Muscle of leg (tissue), 3 donors: ENCODE measurements at regions not wholly inside any gene's neighbourhood (a gene's known extent, or its start where the extent isn't known, plus 50 kb on each side); places are given as distances from the start of the nearest gene placed in this dataset.

ENCODE experiments used
- DNase-seq: peaks from one replicate; pipeline ENCODE4 v3.0.0; 2013
- H3K27ac ChIP-seq: one replicate; pipeline ENCODE4 v1.5.1; 2013; ENCODE audit warnings: mild to moderate bottlenecking, low read length, control low read depth
- H3K27me3 ChIP-seq: one replicate; pipeline ENCODE4 v1.6.1; 2013; ENCODE audit warnings: low read length; ENCODE audit not compliant: control insufficient read depth, insufficient read depth
- H3K36me3 ChIP-seq: one replicate; pipeline ENCODE4 v1.6.1; 2013; ENCODE audit warnings: low read length; ENCODE audit not compliant: control insufficient read depth, insufficient read depth
- H3K4me1 ChIP-seq: one replicate; pipeline ENCODE4 v1.6.1; 2013; ENCODE audit warnings: low read length; ENCODE audit not compliant: control insufficient read depth, insufficient read depth
- H3K4me3 ChIP-seq: one replicate; pipeline ENCODE4 v1.5.1; 2013; ENCODE audit warnings: low read length, control low read depth
- H3K9me3 ChIP-seq: replicated peaks from 2 replicates; pipeline ENCODE4 v1.6.1; 2013; ENCODE audit warnings: low read depth, low read length; ENCODE audit not compliant: control insufficient read depth
- WGBS: methylation state at CpG from one replicate; pipeline ENCODE4 v1.1.5; 2013; ENCODE audit warnings: missing lambda C conversion rate; ENCODE audit not compliant: insufficient coverage; 5-methylcytosine and 5-hydroxymethylcytosine counted together

GRCh38 chr14:83309833-83310232 is 1776.2 kb upstream of the SEL1L start:
- DNase-seq, result no peak
- WGBS, result 88% methylated on average over 2 of the region's 3 CpGs
- Histone ChIP-seq H3K27ac (no peak overlapping the region), H3K27me3 (no peaks in the 10 kb centered on the region), H3K4me3 (no peak overlapping the region), H3K36me3 (no peaks in the 10 kb centered on the region), H3K4me1 (no peaks in the 10 kb centered on the region), H3K9me3 (no peaks in the 10 kb centered on the region)

DNA sequence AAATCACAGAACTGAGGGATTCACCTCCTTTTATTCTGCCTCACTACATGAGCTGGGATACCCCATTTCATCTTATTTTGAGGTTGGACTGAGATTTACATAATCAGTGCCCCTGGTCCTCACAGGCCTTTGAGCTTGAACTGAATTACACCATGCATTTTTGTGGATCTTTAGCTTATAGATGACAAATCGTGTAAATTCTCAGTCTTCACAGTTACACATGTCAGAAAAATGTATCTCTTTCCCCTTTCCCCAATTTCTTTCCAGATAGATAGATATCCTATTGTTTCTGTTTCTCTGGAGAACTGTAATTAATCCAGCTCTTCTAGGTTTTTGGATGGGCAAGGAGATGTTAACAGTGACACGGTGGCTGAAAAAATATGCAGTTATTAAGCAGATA is 1778.9 kb upstream of the SEL1L start:
- WGBS, result no CpG with 5 or more reads among the region's 2 CpGs

DNA sequence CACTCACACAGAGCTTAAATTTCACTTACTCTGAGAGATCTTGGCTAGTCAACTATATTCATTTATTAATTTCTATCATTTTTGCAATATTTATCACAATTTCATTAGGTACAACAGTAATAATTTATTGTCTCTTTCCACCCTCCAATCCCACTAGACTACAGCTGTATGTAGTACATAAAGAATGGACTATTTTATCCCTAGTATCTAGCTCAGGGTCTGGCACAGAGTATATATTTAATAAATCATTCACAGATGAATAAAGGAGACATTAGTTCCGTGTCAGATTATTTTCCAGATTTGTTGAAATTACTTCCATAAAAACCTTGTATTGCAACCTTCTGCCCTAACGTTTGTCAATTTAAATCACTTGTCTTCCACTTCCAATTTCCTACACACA is 1781.1 kb upstream of the SEL1L start:
- H3K27ac ChIP-seq, result no peak overlapping the region
- 38% methylated on average over 1 of the region's 2 CpGs for WGBS
- H3K36me3 ChIP-seq, result no peaks in the 10 kb centered on the region
- H3K9me3 ChIP-seq, result no peaks in the 10 kb centered on the region
- no peak for DNase-seq
- no peak overlapping the region for H3K4me3 ChIP-seq
- H3K27me3 ChIP-seq, result no peaks in the 10 kb centered on the region
- no peaks in the 10 kb centered on the region for H3K4me1 ChIP-seq

More for the DNA sequence above, 1778.9 kb upstream of the SEL1L start:
- Histone ChIP-seq H3K4me1 (no peaks in the 10 kb centered on the region), H3K9me3 (no peaks in the 10 kb centered on the region), H3K4me3 (no peak overlapping the region), H3K27ac (no peak overlapping the region), H3K36me3 (no peaks in the 10 kb centered on the region), H3K27me3 (no peaks in the 10 kb centered on the region)
- no peak for DNase-seq

DNA sequence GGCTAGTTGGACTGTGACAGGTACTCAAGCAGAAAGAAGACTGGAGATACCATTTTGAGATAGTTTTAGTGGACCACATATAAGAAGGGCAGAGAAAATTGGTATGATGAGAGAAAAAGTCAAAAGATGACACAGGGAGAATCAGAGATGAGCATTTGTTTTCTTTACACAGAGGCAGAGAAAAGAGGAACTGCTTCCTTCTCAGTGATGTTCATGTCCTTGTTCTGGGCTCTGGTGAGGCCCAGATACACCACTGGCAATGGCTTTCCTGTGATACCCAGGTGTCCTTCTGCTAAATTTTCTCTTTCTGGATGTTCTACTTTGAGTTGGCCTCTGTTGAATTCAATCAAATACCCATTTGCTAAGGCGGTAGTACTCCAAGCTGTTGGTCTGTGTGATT is 1782.7 kb upstream of the SEL1L start:
- no peak overlapping the region for H3K4me3 ChIP-seq
- no peak overlapping the region for H3K27ac ChIP-seq
- no peaks in the 10 kb centered on the region for H3K36me3 ChIP-seq
- no peaks in the 10 kb centered on the region for H3K27me3 ChIP-seq
- H3K9me3 ChIP-seq, result no peaks in the 10 kb centered on the region
- no peak for DNase-seq
- WGBS, result no CpG with 5 or more reads among the region's 1 CpG
- H3K4me1 ChIP-seq, result no peaks in the 10 kb centered on the region

DNA sequence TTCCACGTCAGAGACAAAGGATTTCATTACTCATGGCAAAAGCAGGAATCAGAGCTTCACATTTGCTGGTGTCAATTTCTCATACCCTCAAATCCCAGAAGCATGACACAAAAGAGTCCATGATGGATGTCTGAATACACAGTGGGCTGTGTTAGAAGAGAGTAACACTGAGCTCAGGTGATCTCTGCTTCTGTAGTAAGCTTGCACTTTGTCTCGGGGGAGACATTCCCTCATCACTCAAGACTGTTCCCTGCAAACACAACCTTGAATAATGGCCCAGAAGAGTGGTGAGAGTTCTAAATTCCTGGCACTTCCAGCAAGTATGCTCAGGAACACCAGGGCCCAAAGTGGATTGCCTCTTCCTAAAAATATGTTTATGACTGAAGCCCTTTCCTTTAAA is 1787.2 kb upstream of the SEL1L start:
- H3K27me3 ChIP-seq, result no peaks in the 10 kb centered on the region
- H3K27ac ChIP-seq, result no peak overlapping the region
- no peak overlapping the region for H3K4me3 ChIP-seq
- 80% methylated on average over 1 of the region's 2 CpGs for WGBS
- no peaks in the 10 kb centered on the region for H3K9me3 ChIP-seq
- H3K36me3 ChIP-seq, result no peaks in the 10 kb centered on the region
- DNase-seq, result no peak
- no peaks in the 10 kb centered on the region for H3K4me1 ChIP-seq

- no peaks in the 10 kb centered on the region for H3K27me3 ChIP-seq
- no peaks in the 10 kb centered on the region for H3K4me1 ChIP-seq
- WGBS, result no CpG with 5 or more reads among the region's 2 CpGs
- H3K4me3 ChIP-seq, result no peak overlapping the region
- DNase-seq, result no peak
- no peak overlapping the region for H3K27ac ChIP-seq
- no peaks in the 10 kb centered on the region for H3K36me3 ChIP-seq
- H3K9me3 ChIP-seq, result no peaks in the 10 kb centered on the region
Measured at GRCh38 chr14:83331513-83331912, 1797.9 kb upstream of the SEL1L start.

- 50% methylated on average over 7 of the region's 9 CpGs for WGBS
- peak; percentile 56 for DNase-seq
- Histone ChIP-seq H3K9me3 (no peaks in the 10 kb centered on the region), H3K27ac (no peak overlapping the region), H3K4me1 (no peaks in the 10 kb centered on the region), H3K36me3 (no peaks in the 10 kb centered on the region), H3K27me3 (no peaks in the 10 kb centered on the region), H3K4me3 (no peak overlapping the region)
Measured at GRCh38 chr14:83342590-83342989, 1808.9 kb upstream of the SEL1L start.

GRCh38 chr14:83347874-83348273 is 1814.2 kb upstream of the SEL1L start:
- Histone ChIP-seq H3K9me3 (no peaks in the 10 kb centered on the region), H3K4me3 (no peak overlapping the region), H3K27ac (no peak overlapping the region), H3K27me3 (no peaks in the 10 kb centered on the region), H3K4me1 (no peaks in the 10 kb centered on the region), H3K36me3 (no peaks in the 10 kb centered on the region)
- DNase-seq, result no peak
- no CpG with 5 or more reads among the region's 1 CpG for WGBS

- no peak for DNase-seq
- H3K4me1 ChIP-seq, result no peaks in the 10 kb centered on the region
- no peaks in the 10 kb centered on the region for H3K9me3 ChIP-seq
- no peak overlapping the region for H3K27ac ChIP-seq
- no CpG with 5 or more reads among the region's 2 CpGs for WGBS
- no peak overlapping the region for H3K4me3 ChIP-seq
- no peaks in the 10 kb centered on the region for H3K36me3 ChIP-seq
- no peaks in the 10 kb centered on the region for H3K27me3 ChIP-seq
Measured at GRCh38 chr14:83355609-83356008, 1822.0 kb upstream of the SEL1L start.

- no CpG with 5 or more reads among the region's 5 CpGs for WGBS
- DNase-seq, result no peak
- no peaks in the 10 kb centered on the region for H3K9me3 ChIP-seq
- no peak overlapping the region for H3K4me3 ChIP-seq
- H3K27me3 ChIP-seq, result no peaks in the 10 kb centered on the region
- H3K27ac ChIP-seq, result no peak overlapping the region
- no peaks in the 10 kb centered on the region for H3K36me3 ChIP-seq
- H3K4me1 ChIP-seq, result no peaks in the 10 kb centered on the region
Measured at GRCh38 chr14:83356080-83356479, 1822.4 kb upstream of the SEL1L start.

DNA sequence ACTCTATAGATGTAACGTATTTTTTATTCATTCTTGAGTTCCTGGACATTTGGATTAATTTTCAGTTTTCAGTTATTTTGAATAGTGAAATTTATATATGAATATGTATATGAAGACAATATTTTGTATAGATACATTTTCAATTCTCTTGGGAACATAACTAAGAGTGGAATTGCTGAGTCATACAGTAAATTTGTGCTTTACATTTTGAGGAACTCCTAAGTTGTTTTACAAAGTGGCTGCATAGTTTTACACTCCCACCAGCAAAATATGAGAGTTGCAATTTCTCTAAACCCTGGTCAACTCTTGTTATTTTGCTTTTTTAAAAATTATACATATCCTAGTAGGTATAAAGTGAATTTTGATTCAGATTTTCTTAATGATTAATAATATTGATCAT is 1838.6 kb upstream of the SEL1L start:
- WGBS, result no CpG with 5 or more reads among the region's 1 CpG
- DNase-seq, result no peak

More for the DNA sequence above, 1838.6 kb upstream of the SEL1L start:
- no peak overlapping the region for H3K4me3 ChIP-seq
- no peaks in the 10 kb centered on the region for H3K9me3 ChIP-seq
- H3K36me3 ChIP-seq, result no peaks in the 10 kb centered on the region
- H3K4me1 ChIP-seq, result no peaks in the 10 kb centered on the region
- no peak overlapping the region for H3K27ac ChIP-seq
- H3K27me3 ChIP-seq, result no peaks in the 10 kb centered on the region
